Gastrocnemius medialis (tissue), 4 donors: ENCODE measurements at regions not wholly inside any gene's neighbourhood (a gene's known extent, or its start where the extent isn't known, plus 50 kb on each side); places are given as distances from the start of the nearest gene placed in this dataset.

Experiments used
- ATAC-seq, 2 donors: fragments of 150-250 bp; one replicate each; pipeline ENCODE4 v1.9.1; 2016
- DNase-seq, 2 donors: peaks; one replicate each; pipeline ENCODE4 v3.0.0-alpha.2; 2019
- H3K27ac ChIP-seq, 4 donors: fragments of 200-600 bp; sonication (generic); 1 replicate in 1 of 4; 2 replicates in 3 of 4; pipeline ENCODE4 v1.5.1; 2016 to 2018; ENCODE audit warnings: mild to moderate bottlenecking in 2 of 4, moderate library complexity in 1 of 4
- H3K27me3 ChIP-seq, 3 donors: fragments of 200-600 bp; sonication (generic) in 2 of 3; 1 replicate in 1 of 3; 2 replicates in 2 of 3; pipeline versions ENCODE4 v1.5.1 to v1.6.0; 2016 to 2019; ENCODE audit warnings: mild to moderate bottlenecking in 1 of 3, moderate library complexity in 1 of 3
- H3K36me3 ChIP-seq, 2 donors: fragments of 200-600 bp; sonication (generic) in 1 of 2; one replicate each; pipeline ENCODE4 v1.5.1; 2017 to 2018
- H3K4me1 ChIP-seq, 2 donors: fragments of 200-600 bp; sonication (generic) in 1 of 2; one replicate each; pipeline ENCODE4 v1.5.1; 2016 to 2017; ENCODE audit warnings: mild to moderate bottlenecking in 2 of 2
- H3K4me3 ChIP-seq, 4 donors: fragments of 200-600 bp; sonication (generic) in 3 of 4; 1 replicate in 1 of 4; 2 replicates in 3 of 4; pipeline ENCODE4 v1.5.1; 2016 to 2019; ENCODE audit warnings: mild to moderate bottlenecking in 2 of 4
- H3K9me3 ChIP-seq, 3 donors: fragments of 200-600 bp; sonication (generic) in 2 of 3; 1 replicate in 1 of 3; 2 replicates in 2 of 3; pipeline ENCODE4 v1.5.1; 2016 to 2019
- POLR2A ChIP-seq, 2 donors: fragments of 450-650 bp; IDR thresholded peaks; one replicate each; pipeline ENCODE4 v1.6.1; 2017; ENCODE audit warnings: antibody characterized with exemption in 2 of 2, mild to moderate bottlenecking in 2 of 2, moderate library complexity in 2 of 2
- in situ Hi-C, 4 donors: fragments of 200-750 bp; cut with MboI; loops; one replicate each; pipeline versions ENCODE4 v1.15.0 to v1.8.0; 2017; ENCODE audit warnings: low sequenced_read_pairs in 4 of 4
- intact Hi-C: fragments of 100-400 bp; cut with DNase I; formaldehyde crosslinking; loops from one replicate; pipeline ENCODE4 v1.15.1; 2023; ENCODE audit warnings: low total_unique reads
- TF ChIP-seq, protein P1 (sequence below), 5 experiments: fragments of 450-650 bp in 3 of 5; fragments of 200-600 bp in 2 of 5; sonication (generic) in 2 of 5; IDR thresholded peaks in 4 of 5; conservative IDR thresholded peaks in 1 of 5; 1 replicate in 4 of 5; 2 replicates in 1 of 5; pipeline ENCODE4 v1.5.1; 2016 to 2019; ENCODE audit warnings: antibody characterized with exemption in 5 of 5, mild to moderate bottlenecking in 3 of 5, moderate library complexity in 3 of 5

DNA sequence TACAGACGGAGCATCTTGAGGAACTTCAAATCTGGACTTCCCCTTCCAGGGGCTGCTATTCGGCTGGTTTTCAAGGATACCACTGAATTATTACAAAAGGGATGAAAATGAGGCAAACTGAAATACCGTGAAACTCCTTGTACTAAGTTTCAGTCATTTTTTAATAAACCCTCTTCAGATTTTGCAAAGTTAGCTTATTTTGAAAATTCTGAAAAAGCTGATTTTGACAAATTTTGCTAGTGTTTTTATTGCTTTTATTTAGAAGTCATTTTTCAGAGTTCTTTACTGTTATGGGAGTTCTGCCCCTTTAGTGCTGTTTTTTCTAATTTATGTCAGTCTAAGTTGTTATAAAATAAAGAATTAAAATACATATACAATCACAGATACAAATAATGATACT is 390.4 kb upstream of the VRK2 start:
- H3K27ac ChIP-seq, result no peak overlapping the region
- DNase-seq (no peak), ATAC-seq (no peak)
- H3K4me3 ChIP-seq, result no peak overlapping the region
- intact Hi-C loops (no loop called here), in situ Hi-C loops (no loop called here)
- no peaks in the 10 kb centered on the region for H3K27me3 ChIP-seq
- no peaks in the 10 kb centered on the region for H3K4me1 ChIP-seq
- peaks cover 0 to 3% (median 0%) of the 10 kb centered on the region in 3 donors for H3K9me3 ChIP-seq
- no peaks in the 10 kb centered on the region for H3K36me3 ChIP-seq
- TF ChIP-seq, protein P1, sequence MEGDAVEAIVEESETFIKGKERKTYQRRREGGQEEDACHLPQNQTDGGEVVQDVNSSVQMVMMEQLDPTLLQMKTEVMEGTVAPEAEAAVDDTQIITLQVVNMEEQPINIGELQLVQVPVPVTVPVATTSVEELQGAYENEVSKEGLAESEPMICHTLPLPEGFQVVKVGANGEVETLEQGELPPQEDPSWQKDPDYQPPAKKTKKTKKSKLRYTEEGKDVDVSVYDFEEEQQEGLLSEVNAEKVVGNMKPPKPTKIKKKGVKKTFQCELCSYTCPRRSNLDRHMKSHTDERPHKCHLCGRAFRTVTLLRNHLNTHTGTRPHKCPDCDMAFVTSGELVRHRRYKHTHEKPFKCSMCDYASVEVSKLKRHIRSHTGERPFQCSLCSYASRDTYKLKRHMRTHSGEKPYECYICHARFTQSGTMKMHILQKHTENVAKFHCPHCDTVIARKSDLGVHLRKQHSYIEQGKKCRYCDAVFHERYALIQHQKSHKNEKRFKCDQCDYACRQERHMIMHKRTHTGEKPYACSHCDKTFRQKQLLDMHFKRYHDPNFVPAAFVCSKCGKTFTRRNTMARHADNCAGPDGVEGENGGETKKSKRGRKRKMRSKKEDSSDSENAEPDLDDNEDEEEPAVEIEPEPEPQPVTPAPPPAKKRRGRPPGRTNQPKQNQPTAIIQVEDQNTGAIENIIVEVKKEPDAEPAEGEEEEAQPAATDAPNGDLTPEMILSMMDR (IDR thresholded peaks at IDR 0.05 in 4 of 5, conservative IDR thresholded peaks at IDR 0.05 in 1 of 5), result no peak
- no peak for TF ChIP-seq POLR2A (IDR thresholded peaks at IDR 0.05)

DNA sequence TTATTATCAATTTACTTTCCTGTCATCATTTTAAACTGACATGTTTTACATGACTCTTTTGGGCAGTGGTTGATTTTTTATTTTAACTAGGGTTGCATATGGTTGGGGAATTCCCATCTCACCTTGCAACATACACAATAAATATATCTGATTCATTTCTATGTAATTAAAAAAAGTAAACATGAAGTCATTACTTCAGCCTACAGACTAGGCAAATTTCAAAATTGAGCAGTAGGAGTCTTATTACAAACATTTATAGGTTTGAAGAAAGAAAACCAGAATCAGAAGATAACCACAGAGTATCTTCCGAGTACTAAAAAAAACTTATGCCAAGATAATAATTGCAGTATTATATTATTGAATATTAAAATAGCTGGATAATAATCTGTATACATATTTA is 377.0 kb upstream of the VRK2 start:
- in situ Hi-C loops, result no loop called here
- ATAC-seq (no peak), DNase-seq (no peak)
- no peaks in the 10 kb centered on the region for H3K27me3 ChIP-seq
- TF ChIP-seq, protein P1 (IDR thresholded peaks at IDR 0.05 in 4 of 5, conservative IDR thresholded peaks at IDR 0.05 in 1 of 5), result no peak
- H3K9me3 ChIP-seq, result no peaks in the 10 kb centered on the region
- intact Hi-C loops, result no loop called here
- no peaks in the 10 kb centered on the region for H3K4me1 ChIP-seq
- no peak overlapping the region for H3K27ac ChIP-seq
- H3K36me3 ChIP-seq, result no peaks in the 10 kb centered on the region
- H3K4me3 ChIP-seq, result no peak overlapping the region

- H3K27ac ChIP-seq, result no peak overlapping the region
- no peaks in the 10 kb centered on the region for H3K9me3 ChIP-seq
- no peaks in the 10 kb centered on the region for H3K36me3 ChIP-seq
- H3K27me3 ChIP-seq, result no peaks in the 10 kb centered on the region
- no peaks in the 10 kb centered on the region for H3K4me1 ChIP-seq
- intact Hi-C loops, result no loop called here
- in situ Hi-C loops, result no loop called here
- no peak for DNase-seq
- TF ChIP-seq POLR2A (IDR thresholded peaks at IDR 0.05), result no peak
- TF ChIP-seq, protein P1 (IDR thresholded peaks at IDR 0.05 in 4 of 5, conservative IDR thresholded peaks at IDR 0.05 in 1 of 5), result no peak
- ATAC-seq, result no peak
- no peak overlapping the region for H3K4me3 ChIP-seq
Observed at GRCh38 chr2:57674025-57674424, 372.6 kb upstream of the VRK2 start.

- ATAC-seq, result no peak
- Histone ChIP-seq H3K9me3 (no peaks in the 10 kb centered on the region), H3K27ac (no peak overlapping the region), H3K4me1 (no peaks in the 10 kb centered on the region), H3K27me3 (no peaks in the 10 kb centered on the region), H3K36me3 (no peaks in the 10 kb centered on the region), H3K4me3 (no peak overlapping the region)
- intact Hi-C loops (no loop called here), in situ Hi-C loops (no loop called here)
- TF ChIP-seq, protein P1 (IDR thresholded peaks at IDR 0.05 in 4 of 5, conservative IDR thresholded peaks at IDR 0.05 in 1 of 5), result no peak
- no peak for TF ChIP-seq POLR2A (IDR thresholded peaks at IDR 0.05)
- no peak for DNase-seq
Observed at GRCh38 chr2:57674743-57675142, 371.9 kb upstream of the VRK2 start.

DNA sequence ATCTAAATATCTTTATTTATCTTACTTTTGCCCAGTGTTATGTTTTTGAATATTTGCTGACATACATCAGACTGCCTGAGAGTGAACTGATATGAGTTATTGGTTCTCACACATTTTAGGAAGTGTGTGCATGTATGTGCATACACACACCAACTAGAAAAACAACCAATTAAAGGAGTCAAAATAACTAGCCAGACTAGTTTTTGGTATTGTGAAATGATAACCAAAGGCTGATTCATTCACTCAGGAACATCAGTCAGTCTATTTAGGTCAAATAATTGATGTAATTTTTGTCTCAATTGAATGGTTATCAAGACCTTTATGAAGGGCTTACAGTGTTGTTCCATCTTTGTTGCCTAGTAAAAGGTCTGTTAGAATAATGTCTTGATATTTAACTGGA is 369.3 kb upstream of the VRK2 start:
- intact Hi-C loops, result no loop called here
- no peaks in the 10 kb centered on the region for H3K4me1 ChIP-seq
- TF ChIP-seq, protein P1 (IDR thresholded peaks at IDR 0.05 in 4 of 5, conservative IDR thresholded peaks at IDR 0.05 in 1 of 5), result no peak
- TF ChIP-seq POLR2A (IDR thresholded peaks at IDR 0.05), result no peak

More for the DNA sequence above, 369.3 kb upstream of the VRK2 start:
- ATAC-seq (no peak), DNase-seq (no peak)
- Histone ChIP-seq H3K4me3 (no peak overlapping the region), H3K36me3 (no peaks in the 10 kb centered on the region), H3K27me3 (no peaks in the 10 kb centered on the region), H3K9me3 (no peaks in the 10 kb centered on the region), H3K27ac (no peak overlapping the region)
- in situ Hi-C loops, result no loop called here
